Thyroid gland (tissue), 4 donors: ENCODE measurements at regions not wholly inside any gene's neighbourhood (a gene's known extent, or its start where the extent isn't known, plus 50 kb on each side); places are given as distances from the start of the nearest gene placed in this dataset.
"Not testable (repeated sequence)": the region's sequence is repeated elsewhere in the genome, so short reads cannot be mapped to it uniquely, and the experiment has no call there.

Experiments used
- POLR2A ChIP-seq, 2 donors: fragments of 450-650 bp; IDR thresholded peaks; one replicate each; pipeline ENCODE4 v1.6.1; 2017; ENCODE audit warnings: antibody characterized with exemption in 2 of 2, mild to moderate bottlenecking in 2 of 2, moderate library complexity in 1 of 2
- TF ChIP-seq, protein P1 (sequence below), 6 experiments: fragments of 200-600 bp in 3 of 6; fragments of 450-650 bp in 3 of 6; sonication (generic) in 3 of 6; IDR thresholded peaks; one replicate each; pipeline ENCODE4 v1.5.1; 2016 to 2019; ENCODE audit warnings: antibody characterized with exemption in 6 of 6, mild to moderate bottlenecking in 2 of 6, inconsistent platforms in 1 of 6, moderate library complexity in 1 of 6

DNA sequence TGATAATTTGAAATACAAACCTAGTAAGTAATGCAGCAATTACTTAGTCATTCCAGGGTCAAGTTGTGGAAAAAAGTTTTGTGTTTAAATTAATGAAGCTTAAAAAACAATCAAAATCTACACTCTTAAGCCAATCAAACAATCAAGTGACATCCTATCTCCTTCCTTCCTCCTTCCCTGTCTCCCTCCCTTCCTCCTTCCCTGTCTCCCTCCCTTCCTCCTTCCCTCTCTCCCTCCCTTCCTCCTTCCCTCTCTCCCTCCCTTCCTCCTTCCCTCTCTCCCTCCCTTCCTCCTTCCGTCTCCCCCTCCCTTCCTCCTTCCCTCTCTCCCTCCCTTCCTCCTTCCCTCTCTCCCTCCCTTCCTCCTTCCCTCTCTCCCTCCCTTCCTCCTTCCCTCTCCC, 111.4 kb upstream of the RBPJ start:
- TF ChIP-seq, protein P1, sequence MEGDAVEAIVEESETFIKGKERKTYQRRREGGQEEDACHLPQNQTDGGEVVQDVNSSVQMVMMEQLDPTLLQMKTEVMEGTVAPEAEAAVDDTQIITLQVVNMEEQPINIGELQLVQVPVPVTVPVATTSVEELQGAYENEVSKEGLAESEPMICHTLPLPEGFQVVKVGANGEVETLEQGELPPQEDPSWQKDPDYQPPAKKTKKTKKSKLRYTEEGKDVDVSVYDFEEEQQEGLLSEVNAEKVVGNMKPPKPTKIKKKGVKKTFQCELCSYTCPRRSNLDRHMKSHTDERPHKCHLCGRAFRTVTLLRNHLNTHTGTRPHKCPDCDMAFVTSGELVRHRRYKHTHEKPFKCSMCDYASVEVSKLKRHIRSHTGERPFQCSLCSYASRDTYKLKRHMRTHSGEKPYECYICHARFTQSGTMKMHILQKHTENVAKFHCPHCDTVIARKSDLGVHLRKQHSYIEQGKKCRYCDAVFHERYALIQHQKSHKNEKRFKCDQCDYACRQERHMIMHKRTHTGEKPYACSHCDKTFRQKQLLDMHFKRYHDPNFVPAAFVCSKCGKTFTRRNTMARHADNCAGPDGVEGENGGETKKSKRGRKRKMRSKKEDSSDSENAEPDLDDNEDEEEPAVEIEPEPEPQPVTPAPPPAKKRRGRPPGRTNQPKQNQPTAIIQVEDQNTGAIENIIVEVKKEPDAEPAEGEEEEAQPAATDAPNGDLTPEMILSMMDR (IDR thresholded peaks at IDR 0.05): not testable (repeated sequence)
- not testable (repeated sequence) for TF ChIP-seq POLR2A (IDR thresholded peaks at IDR 0.05)
